ENCODE measurements at regions not wholly inside any gene's neighbourhood (a gene's known extent, or its start where the extent isn't known, plus 50 kb on each side); places are given as distances from the start of the nearest gene placed in this dataset.

- TF ChIP-seq, protein P1, sequence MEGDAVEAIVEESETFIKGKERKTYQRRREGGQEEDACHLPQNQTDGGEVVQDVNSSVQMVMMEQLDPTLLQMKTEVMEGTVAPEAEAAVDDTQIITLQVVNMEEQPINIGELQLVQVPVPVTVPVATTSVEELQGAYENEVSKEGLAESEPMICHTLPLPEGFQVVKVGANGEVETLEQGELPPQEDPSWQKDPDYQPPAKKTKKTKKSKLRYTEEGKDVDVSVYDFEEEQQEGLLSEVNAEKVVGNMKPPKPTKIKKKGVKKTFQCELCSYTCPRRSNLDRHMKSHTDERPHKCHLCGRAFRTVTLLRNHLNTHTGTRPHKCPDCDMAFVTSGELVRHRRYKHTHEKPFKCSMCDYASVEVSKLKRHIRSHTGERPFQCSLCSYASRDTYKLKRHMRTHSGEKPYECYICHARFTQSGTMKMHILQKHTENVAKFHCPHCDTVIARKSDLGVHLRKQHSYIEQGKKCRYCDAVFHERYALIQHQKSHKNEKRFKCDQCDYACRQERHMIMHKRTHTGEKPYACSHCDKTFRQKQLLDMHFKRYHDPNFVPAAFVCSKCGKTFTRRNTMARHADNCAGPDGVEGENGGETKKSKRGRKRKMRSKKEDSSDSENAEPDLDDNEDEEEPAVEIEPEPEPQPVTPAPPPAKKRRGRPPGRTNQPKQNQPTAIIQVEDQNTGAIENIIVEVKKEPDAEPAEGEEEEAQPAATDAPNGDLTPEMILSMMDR (tag by site-specific recombination; IDR thresholded peaks at IDR 0.05) = no peak
- TF ChIP-seq REST (tag by site-specific recombination; IDR thresholded peaks at IDR 0.05) (no peak), ZNF114 (tag by site-specific recombination; IDR thresholded peaks at IDR 0.05) (no peak), HIC1 (tag by site-specific recombination; IDR thresholded peaks at IDR 0.05) (no peak), ZBTB49 (tag by site-specific recombination; IDR thresholded peaks at IDR 0.05; ENCODE audit: low read depth) (no peak), ZNF274 (IDR thresholded peaks at IDR 0.05; ENCODE audit: low read length) (no peak), ZNF274 (tag by site-specific recombination; IDR thresholded peaks at IDR 0.05; ENCODE audit: borderline replicate concordance) (no peak), TRIM28 (IDR thresholded peaks at IDR 0.05; ENCODE audit: borderline replicate concordance, low read length) (no peak), ZNF747 (tag by site-specific recombination; IDR thresholded peaks at IDR 0.05) (no peak), ATF2 (tag by site-specific recombination; IDR thresholded peaks at IDR 0.05; ENCODE audit: low read depth) (no peak), ZNF10 (tag by site-specific recombination; IDR thresholded peaks at IDR 0.05) (no peak), ZNF146 (tag by site-specific recombination; IDR thresholded peaks at IDR 0.05) (no peak), ZNF777 (tag by site-specific recombination; IDR thresholded peaks at IDR 0.05; ENCODE audit: borderline replicate concordance) (no peak)
- TF ChIP-seq, protein P2, sequence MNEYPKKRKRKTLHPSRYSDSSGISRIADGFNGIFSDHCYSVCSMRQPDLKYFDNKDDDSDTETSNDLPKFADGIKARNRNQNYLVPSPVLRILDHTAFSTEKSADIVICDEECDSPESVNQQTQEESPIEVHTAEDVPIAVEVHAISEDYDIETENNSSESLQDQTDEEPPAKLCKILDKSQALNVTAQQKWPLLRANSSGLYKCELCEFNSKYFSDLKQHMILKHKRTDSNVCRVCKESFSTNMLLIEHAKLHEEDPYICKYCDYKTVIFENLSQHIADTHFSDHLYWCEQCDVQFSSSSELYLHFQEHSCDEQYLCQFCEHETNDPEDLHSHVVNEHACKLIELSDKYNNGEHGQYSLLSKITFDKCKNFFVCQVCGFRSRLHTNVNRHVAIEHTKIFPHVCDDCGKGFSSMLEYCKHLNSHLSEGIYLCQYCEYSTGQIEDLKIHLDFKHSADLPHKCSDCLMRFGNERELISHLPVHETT (tag by site-specific recombination; IDR thresholded peaks at IDR 0.05) = no peak
These were observed 96.8 kb upstream of the GRIA3 start for GRCh38 chrX:123087326-123087725.
